NCI-H748 treated with DMSO at 0.1 percent for 48 hours (cell line): ENCODE measurements at regions not wholly inside any gene's neighbourhood (a gene's known extent, or its start where the extent isn't known, plus 50 kb on each side); places are given as distances from the start of the nearest gene placed in this dataset.
A peak's percentile ranks its signal among the peaks of the same experiment; 100 is the strongest.

Source experiments
- DNase-seq: peaks from one replicate; lab custom pipeline; 2025; lab: John Stamatoyannopoulos, UW

GRCh38 chr6:164917211-164917610 lies 392.2 kb downstream of the C6orf118 start:
- DNase-seq = no peak

- no peak for DNase-seq
Measured at GRCh38 chr6:164916087-164916486, 393.3 kb downstream of the C6orf118 start.

GRCh38 chr6:164911873-164912580 lies 397.4 kb downstream of the C6orf118 start:
- DNase-seq = peak; percentile 89

GRCh38 chr6:164911151-164911550 lies 398.3 kb downstream of the C6orf118 start:
- no peak for DNase-seq

- no peak for DNase-seq
Measured at GRCh38 chr6:164906766-164907165, 402.6 kb downstream of the C6orf118 start.

- DNase-seq = no peak
Measured at GRCh38 chr6:164905311-164905710, 404.1 kb downstream of the C6orf118 start.

- DNase-seq = no peak
Measured at GRCh38 chr6:164898412-164898811, 411.0 kb downstream of the C6orf118 start.

GRCh38 chr6:164897523-164898235 lies 411.7 kb downstream of the C6orf118 start:
- DNase-seq = peak; percentile 92

- DNase-seq = no peak
Measured at GRCh38 chr6:164889980-164890379, 419.4 kb downstream of the C6orf118 start.

GRCh38 chr6:164887660-164888059 lies 421.7 kb downstream of the C6orf118 start:
- no peak for DNase-seq

- no peak for DNase-seq
Measured at GRCh38 chr6:164882236-164882635, 427.2 kb downstream of the C6orf118 start.

- no peak for DNase-seq
Measured at GRCh38 chr6:164871783-164872182, 437.6 kb downstream of the C6orf118 start.

GRCh38 chr6:164870164-164870563 lies 439.2 kb downstream of the C6orf118 start:
- DNase-seq = peak; percentile 50

GRCh38 chr6:164861967-164862366 lies 447.4 kb downstream of the C6orf118 start:
- DNase-seq = no peak

- DNase-seq = no peak
Measured at GRCh38 chr6:164859816-164860215, 449.6 kb downstream of the C6orf118 start.

- DNase-seq = no peak
Measured at GRCh38 chr6:164856138-164856537, 453.3 kb downstream of the C6orf118 start.

- DNase-seq = no peak
Measured at GRCh38 chr6:164855281-164855680, 454.1 kb downstream of the C6orf118 start.

GRCh38 chr6:164854526-164854925 lies 454.9 kb downstream of the C6orf118 start:
- DNase-seq = no peak

GRCh38 chr6:164845773-164846172 lies 463.6 kb downstream of the C6orf118 start:
- no peak for DNase-seq

GRCh38 chr6:164842085-164842484 lies 467.3 kb downstream of the C6orf118 start:
- DNase-seq = no peak

GRCh38 chr6:164838068-164838615 lies 471.3 kb downstream of the C6orf118 start:
- DNase-seq = no peak

GRCh38 chr6:164836486-164836885 lies 472.9 kb downstream of the C6orf118 start:
- no peak for DNase-seq

- no peak for DNase-seq
Measured at GRCh38 chr6:164832410-164832809, 477.0 kb downstream of the C6orf118 start.
